Ishikawa (cell line): ENCODE measurements at regions not wholly inside any gene's neighbourhood (a gene's known extent, or its start where the extent isn't known, plus 50 kb on each side); places are given as distances from the start of the nearest gene placed in this dataset.

Experiments used
- EP300 ChIP-seq: IDR thresholded peaks from 2 replicates; pipeline ENCODE4 v1.6.1; 2012; ENCODE audit warnings: borderline replicate concordance
- MAX ChIP-seq: IDR thresholded peaks from 2 replicates; pipeline ENCODE4 v1.6.1; 2012

DNA sequence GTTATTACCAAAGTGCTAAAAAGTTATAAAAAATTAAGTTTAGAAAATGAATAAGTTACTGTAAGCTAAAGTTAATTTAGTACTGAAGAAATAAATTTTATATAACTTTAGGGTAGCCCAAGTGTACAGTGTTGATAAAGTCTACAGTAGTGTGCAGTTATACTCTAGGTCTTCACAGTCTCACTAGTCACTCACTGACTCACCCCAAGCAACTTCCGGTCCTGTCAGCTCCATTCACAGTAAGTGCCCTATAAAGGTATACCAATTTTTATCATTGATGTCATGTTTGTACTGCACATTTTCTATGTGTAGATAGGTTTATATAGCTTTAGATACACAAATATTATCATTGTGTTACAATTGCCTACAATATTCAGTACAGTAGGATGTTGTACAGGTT lies 518.3 kb upstream of the PIK3C3 start:
- TF ChIP-seq EP300 (no peak), MAX (no peak)
